ENCODE measurements at regions not wholly inside any gene's neighbourhood (a gene's known extent, or its start where the extent isn't known, plus 50 kb on each side); places are given as distances from the start of the nearest gene placed in this dataset.

DNA sequence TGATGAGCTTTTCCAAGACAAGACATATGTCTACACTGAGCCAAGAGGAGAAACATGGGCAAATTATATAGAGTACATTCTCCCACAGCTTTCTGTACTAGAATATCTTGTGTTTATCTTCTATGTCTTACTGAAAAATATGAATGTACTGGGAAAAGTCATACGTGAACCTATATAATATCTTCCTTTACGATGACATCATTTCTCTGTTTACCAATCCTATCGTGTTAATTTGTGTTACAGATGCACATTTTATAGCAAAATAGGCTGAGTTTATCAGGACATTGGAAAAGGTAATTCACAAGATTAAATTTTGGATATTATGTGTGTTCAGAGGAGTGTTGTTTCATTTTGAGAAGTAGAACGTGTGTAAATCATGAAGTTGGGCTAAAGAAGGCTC is 452.5 kb upstream of the THRB start:
- no peak for DNase-seq

DNA sequence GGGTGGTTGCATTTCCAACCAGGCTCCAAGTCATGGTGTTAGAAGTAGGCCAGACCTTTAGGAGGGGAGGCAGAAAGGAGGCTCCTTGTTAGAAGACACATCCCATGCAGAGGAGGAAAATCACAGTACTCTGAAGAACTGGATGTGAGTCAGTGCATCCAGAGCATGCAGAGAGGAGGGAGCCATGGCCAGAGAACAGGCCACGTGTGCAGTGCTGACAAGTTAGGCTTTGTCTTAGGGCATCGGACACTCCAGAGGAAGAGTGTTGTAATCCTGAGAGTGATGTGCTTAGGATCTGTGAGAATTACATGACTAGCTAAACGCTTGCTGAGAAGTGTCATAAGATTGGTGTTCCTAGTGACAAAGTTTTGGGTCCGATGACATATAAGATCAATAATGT is 456.5 kb upstream of the THRB start:
- no peak for DNase-seq

DNA sequence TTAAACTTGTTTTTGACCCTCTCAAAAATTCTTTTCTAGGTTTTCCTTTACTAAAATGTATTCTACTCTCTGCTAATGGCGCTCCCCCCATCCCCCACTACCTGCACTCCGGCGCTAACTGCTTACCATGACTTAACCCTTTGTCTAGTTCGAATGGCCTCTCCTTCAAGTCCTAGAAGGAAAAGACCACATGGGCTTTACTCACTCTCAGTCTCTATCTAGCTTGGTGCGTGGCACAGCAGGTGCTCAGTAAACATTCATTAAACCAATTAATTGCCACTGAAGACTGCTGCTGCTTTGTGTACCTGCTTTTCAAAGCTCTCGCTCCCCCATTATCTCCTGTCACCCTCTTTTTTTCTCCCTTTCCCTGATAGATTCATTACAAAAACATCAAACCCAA is 457.7 kb upstream of the THRB start:
- DNase-seq, result no peak

DNA sequence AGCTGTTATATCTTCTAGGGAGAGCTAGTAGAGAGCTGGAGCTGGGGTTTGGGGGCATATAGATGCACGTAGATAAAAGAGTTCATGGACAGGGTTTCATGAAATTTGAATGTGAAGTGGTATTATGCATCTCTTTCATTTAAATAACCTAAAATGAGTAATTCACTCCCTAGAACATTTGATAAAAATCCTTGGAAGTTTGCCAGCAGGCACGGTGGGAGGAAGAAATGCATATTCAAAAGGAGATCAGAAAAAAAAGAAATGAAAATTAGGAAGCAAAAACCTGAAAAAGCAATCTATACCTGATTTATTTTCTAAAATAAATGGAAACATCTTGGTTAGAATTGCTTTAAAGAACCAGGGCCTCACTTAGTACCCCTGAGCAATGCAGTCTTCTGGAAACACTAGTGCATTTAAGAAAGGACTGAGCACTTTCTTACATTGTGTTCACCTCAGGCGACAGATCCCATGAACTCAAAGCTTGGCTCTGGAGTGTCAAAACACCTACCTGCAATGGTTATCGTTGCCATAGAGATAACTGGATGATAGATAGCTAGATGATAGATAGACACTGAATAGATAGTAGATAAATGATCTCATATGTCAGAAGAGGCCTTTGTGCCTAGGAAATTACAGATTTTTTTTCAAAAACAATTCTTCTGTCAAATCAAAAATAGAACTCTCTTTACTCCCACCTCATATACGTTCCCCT is 458.6 kb upstream of the THRB start:
- DNase-seq, result no peak

GRCh38 chr3:24956613-24957012 is 462.0 kb upstream of the THRB start:
- DNase-seq, result no peak

GRCh38 chr3:24958271-24958670 is 463.6 kb upstream of the THRB start:
- no peak for DNase-seq

- no peak for DNase-seq
Observed at GRCh38 chr3:24958910-24959447, 464.3 kb upstream of the THRB start.

- DNase-seq, result no peak
Observed at GRCh38 chr3:24963762-24964625, 464.1 kb upstream of the RARB start.

DNA sequence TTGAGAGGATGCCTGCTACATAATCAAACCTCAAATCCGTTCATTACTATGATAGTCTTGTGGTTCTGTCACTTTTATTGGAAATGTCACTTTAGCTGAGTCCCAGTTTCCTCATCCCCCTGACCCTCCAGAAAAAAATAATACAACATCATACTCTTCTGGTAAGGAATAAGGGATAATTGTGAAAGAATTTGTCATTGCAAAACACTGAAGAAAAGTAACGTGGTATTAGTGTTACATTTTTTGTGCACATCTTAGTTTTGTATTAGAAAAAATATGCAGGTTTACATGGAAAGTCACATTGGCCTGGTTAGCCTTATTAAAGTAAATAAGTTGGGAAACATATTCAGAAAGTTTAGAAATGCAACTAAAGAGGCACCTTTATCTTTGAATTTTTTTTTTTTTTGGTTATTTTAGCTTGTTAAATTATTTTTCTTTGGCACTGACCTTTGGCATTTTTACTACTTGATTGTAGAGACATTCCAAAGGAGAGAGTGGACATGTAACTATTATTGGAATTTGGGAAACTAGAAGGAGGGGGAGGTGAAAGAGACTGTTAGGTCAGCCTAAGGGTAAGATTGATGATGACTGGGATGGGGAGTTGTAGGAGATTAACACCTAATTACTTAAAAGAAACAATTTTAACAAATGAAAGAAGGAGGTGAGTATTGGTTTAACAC is 462.2 kb upstream of the RARB start:
- no peak for DNase-seq

GRCh38 chr3:24968036-24968435 is 460.0 kb upstream of the RARB start:
- no peak for DNase-seq

DNA sequence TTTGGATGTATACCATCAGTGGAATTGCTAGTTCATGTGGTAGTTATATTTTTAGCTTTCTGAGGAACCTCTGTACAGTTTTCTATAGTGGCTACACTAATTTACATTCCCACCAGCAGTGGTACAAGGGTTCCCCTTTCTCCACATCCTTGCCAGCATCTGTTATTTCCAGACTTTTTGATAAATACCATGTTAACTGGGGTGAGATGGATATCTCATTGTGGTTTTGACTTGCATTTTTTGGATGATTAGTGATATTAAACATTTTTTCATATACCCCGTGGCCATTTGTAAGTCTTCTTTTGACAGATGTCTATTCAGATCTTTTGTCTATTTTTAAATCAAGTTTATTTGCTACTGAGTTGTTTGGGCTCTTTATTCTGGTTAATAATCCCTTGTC is 455.6 kb upstream of the RARB start:
- DNase-seq, result no peak

DNA sequence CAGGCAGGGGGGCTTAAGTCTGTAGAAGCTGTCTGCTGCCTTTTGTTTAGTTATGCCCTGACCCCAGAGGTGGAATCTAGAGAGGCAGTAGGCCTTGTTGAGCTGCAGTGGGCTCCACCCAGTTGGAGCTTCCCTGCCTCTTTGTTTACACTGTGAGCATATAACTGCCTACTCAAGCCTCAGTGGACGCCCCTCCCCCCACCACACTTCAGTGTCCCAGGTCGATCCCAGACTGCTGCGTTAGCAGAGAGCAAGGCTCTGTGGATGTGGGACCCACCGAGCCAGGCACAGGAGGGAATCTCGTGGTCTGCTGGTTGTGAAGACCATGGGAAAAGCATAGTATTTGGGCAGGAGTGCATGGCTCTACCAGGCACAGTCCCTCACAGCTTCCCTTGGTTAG is 446.8 kb upstream of the RARB start:
- no peak for DNase-seq

GRCh38 chr3:24981924-24982323 is 446.1 kb upstream of the RARB start:
- no peak for DNase-seq

DNA sequence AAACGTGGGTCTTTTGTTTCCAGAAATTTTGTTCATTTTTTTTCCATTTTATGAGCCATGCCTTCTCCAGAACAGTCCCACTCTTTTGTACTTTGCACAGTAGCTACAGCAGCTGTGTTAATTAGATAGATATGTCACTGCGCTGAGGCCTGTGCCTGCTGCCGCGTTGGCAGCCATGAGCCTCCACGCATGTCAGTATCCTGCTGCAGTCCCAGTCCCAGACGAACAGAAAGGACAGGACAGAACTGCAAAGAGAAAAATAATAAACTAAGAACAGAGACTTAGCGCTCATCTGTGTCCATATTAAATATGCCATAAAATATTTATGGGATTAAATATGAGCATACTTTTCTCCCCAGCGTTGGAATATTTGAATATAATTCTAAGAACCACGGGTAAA is 442.4 kb upstream of the RARB start:
- no peak for DNase-seq

- DNase-seq, result no peak
Observed at GRCh38 chr3:24986612-24987011, 441.5 kb upstream of the RARB start.

DNA sequence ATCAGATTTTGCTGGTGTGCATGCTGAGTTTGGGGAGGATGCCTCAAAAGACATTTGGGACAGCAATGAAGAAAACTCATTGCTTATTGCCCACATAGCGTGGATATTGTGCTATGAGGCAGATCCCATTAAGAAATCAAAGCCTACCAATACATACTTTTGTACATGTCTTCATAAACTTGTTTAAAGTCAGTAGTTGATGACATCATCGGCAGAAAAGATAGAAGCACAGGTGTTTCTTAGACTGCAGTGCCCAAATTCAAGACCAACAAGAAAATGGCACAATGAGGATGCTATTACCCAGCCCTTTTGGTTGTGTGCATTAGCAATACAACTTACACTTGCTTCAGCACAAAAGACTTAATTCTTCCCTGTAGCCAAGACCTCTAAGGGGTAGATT is 428.7 kb upstream of the RARB start:
- DNase-seq, result no peak

GRCh38 chr3:25000971-25001591 is 427.0 kb upstream of the RARB start:
- DNase-seq, result no peak

DNA sequence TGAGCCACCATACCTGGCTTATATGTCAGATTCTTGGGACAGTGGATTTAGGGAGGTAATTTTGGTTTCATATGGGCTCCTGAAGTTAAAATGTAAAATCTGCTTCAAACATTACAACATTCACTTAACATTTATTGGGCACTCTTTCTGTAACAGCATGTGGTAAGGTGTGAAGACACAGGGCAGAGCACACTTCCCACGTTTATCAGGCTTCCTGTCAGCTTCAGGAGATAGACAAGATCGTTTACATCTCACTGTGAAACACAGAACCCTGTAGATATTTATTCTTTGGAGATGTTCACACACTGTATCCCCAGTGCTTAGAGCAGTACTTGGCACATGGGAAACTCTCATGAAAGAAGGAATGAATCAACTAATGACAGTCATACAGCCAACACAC is 426.0 kb upstream of the RARB start:
- no peak for DNase-seq

- no peak for DNase-seq
Observed at GRCh38 chr3:25007974-25008658, 419.9 kb upstream of the RARB start.

- DNase-seq, result no peak
Observed at GRCh38 chr3:25009665-25010064, 418.4 kb upstream of the RARB start.

DNA sequence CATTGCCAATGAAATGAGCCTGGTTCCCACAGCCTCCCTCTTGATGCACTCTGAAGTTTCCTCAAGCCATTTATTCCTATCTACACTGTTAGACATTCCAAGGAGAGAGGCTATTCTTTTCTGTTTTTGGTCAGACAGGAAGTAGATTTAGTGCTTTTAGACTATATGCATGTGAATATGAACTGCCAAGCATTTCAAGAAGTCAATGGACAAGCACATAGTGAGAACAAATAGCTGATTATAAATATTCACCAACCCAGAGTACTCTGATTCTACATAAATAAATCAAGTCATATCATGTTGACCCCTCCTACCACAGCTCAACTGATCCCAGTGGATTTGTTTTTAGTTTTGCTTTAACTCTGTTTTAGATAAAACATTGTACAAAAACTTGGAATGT is 412.5 kb upstream of the RARB start:
- DNase-seq, result no peak

DNA sequence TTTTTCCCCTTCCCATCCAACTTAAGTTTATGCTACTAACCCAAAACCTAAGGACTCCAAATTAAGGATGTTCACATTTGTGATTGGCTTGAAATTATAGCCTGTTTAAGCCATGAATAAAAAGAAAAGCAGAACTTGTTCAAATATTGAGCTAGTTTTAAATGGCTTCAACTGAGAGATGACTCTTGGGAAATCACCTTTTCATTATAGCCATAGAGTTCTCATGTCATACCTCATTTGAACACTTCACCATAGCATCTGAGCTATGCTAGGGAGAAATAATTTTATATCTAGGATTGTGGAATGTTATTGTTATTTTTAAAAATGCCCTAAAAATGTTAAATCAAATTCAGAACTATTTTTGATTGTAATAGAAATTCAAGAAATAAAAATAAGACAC is 409.2 kb upstream of the RARB start:
- no peak for DNase-seq

DNA sequence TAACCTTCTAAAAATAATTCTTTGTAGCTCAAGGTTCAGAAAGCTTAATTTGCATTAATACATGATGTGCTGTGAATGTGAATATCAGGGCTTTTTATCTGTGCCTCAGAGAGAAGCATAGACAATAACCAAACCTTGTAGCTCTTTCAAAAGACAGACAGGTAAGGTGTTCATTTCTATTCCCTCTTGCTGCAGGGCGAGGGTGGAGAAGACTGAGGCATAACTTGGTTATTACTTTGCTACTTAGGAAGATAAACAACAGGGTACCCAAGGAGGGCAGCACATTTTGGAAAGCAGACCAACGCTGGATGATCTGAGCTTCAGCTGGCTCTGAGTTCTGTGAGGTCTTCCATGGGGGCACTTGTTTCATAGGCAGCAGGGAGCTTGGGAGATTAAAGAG is 408.6 kb upstream of the RARB start:
- no peak for DNase-seq
